Stimulated activated CD4-positive, alpha-beta T cell treated with anti-CD3 and anti-CD28 coated beads, Interleukin-1b, Interleukin-23, amount 100 ng/mL, for 4 hours (primary cell): ENCODE measurements at regions not wholly inside any gene's neighbourhood (a gene's known extent, or its start where the extent isn't known, plus 50 kb on each side); places are given as distances from the start of the nearest gene placed in this dataset.
"Not testable (repeated sequence)": the region's sequence is repeated elsewhere in the genome, so short reads cannot be mapped to it uniquely, and the experiment has no call there.

ENCODE experiments used
- DNase-seq, 2 donors: peaks; one replicate each; pipeline ENCODE4 v3.0.0-alpha.2; 2020; ENCODE audit warnings: low read depth in 2 of 2

DNA sequence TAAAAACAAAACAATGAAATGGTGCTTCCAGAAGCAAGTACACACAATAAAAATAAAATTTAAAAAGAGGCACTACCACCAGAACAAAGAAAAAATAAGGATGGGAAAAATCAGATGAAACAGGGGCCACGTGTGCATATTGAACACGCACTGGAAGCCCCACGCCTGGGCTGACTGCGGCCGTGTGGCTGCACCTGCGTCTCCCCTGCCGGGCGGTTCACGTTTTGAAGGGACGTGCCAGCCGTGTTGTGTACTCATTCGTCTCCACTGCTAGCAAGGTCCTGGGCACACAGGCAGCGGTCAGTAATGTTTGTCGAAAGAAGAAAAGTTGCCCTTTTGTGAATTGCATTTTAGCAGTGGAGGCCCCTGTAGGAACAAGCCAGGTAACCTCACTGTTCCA is 255.9 kb upstream of the RNF32 start:
- no peak for DNase-seq

DNA sequence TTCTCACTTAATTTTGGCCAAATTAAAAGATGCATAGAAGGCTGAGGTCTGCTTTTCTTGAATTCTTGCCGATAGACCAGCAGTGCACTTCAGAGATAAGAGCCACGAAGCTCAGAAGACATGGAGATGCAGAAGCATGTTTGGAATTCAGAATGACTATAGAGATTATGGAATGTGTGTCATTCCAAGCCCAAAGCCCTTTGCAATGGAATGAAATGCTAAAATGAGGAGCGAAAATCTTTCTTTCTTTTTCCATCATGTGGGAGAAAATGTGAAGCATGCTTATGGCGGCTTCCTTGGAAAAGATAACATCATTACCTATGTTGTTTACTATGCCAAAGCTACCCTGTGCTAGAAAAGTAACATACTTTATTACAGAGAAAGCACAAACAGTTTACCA is 257.0 kb upstream of the RNF32 start:
- DNase-seq, result no peak

DNA sequence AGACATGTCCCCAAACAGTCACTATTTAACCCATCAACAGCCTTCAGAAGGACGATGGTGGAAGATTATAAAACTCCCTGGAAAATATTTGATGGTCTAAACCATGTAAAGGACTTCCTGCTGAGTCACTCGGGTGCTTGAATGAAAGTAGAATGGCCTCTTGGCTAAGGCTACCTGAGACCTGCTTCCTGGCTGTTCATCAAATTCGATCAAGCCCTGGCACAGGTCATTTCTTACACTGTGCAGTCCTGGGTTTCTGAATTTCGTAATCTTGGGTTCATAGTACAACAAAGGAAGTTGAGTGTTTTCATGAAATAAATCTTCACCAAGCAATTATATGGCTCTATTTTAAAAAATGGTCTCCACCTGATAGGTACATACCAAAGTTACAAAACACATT is 260.3 kb upstream of the RNF32 start:
- DNase-seq, result no peak

DNA sequence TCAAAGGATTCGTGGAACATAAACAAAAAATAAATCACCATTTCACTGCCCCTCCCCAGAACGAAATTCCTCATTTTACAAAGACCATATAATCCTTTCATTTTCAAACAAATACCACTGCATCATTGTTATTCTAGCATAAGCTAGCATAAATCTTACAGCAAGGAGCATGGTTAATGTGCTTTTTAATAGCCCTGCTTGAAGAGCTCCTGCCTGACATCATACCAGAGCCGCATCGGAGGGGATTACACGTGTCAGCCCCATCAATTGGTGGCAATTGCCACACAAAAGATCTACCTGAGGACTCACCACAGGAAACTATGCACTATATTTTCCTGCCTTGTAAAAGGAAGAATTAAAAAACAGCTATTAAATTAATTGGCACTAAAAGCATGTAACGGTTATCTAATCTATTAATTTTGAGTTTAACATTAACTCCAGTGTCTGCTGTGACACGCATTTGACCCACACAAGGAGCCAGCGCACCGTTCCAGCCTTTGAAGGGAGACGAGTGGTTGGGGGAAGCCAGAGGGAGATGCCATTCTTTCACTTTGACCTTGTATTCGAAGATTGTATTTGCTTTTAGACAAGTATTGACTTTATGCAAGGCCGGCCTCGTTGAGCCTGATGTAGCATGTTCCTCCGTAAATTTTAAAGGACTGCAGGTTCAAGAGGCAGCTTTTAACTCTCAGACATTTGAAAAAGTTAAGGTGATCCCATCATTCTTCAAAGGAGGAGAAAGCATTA is 261.1 kb upstream of the RNF32 start:
- DNase-seq, result no peak

DNA sequence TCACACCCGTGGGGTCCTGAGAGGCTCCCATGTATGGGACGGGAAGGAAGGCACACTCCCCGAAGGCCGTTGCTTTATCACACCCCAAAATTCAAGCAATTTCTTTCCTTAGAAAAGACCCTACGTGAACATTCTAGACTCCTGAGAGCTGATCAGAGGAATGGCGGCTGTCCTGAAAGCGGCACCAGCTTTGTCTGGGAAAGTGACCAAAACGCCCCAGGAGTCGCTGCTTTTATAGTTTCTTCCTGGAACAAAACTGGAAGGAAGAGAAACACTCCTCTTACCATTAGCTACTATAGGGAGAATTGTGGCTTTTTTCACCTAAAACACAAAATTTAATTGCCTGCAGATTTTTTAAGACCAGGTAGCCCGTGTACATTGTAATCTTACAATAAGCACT is 261.8 kb upstream of the RNF32 start:
- DNase-seq, result no peak

DNA sequence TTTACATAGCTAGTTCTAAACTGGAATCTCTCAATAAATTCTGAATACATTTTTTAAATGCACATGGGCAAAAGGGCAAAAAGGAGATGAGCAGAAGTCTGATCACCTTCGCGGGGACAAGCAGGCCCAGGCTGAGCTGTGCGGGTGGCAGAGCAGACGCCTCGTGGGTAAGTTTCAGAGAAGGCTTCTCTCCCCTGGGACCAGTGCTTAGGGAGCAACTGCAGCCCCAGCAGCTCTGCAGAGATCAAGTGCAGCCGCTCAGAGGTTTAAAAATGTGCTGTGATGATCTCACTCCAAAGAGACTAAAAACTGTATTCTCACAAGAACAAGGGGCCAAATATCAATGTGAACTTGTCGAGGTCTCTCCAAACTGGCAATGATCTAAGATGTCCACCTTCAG is 264.3 kb upstream of the RNF32 start:
- DNase-seq, result no peak

DNA sequence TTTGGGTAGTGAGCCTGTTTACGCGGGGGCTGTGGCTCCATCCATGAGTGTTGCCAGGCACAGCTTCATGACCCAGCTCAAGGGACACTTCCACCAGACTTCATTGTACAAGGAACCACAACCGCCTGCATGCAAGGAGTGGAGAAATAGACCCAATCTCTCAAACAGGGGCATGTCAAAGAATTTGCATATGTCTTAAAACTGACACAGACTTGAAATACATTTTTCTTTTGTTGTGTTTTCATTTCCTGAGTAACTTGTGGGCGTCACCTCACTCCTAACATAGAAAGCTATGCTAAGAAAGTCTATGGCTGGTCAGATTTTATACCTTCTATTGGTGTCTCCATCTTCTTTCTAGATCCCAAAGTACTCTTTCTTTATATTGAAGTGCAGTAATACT is 266.2 kb upstream of the RNF32 start:
- no peak for DNase-seq

DNA sequence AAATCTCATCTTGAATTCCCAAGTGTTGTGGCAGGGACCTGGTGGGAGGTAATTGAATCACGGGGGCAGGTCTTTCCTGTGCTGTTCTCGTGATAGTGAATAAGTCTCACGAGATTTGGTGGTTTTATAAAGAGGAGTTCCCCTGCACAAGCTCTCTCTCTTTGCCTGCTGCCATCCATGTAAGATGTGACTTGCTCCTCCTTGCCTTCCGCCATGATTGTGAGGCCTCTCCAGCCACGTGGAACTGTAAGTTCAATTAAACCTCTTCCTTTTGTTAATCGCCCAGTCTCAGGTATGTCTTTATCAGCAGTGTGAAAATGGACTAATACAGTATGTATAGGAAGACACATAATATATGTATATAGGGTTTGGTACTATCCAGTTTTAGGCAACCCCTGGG is 270.6 kb upstream of the RNF32 start:
- DNase-seq, result not testable (repeated sequence)

DNA sequence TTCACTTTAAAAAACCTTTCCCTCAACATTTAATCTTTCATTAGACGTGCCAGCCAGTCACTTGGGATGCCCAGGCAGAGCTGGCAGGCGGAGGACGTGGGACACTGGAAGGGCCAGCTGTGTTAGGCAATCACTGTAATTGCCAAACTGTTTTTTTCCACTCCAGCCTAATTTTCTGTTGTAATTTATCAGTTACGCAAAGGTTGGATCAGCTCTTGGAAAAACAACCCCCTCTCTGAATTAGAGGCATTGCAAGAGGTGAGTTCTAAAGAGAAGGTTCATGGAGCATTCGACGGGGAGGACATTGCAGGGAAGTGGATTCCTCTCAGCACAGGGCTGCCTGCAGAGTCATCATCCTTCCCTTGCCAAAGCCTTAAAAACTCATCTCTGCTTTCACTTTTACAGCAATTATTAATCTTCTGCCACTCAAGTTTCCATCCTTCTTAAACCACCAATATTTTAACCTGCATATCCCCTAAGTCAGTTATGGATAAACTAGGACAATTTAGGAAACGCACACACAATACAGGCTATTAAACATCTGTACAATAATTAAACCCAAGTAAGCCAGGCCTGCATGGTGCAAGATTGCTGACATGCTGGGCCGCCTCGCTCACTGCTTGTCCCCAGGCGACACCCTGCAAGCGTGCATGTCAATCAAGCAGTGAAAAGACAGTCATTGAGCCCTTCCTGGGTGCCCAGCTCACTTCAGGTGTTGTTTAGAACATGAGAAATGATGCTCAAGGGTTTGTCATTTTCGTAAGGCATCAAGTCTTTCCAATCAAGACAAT is 272.3 kb upstream of the RNF32 start:
- DNase-seq, result no peak

DNA sequence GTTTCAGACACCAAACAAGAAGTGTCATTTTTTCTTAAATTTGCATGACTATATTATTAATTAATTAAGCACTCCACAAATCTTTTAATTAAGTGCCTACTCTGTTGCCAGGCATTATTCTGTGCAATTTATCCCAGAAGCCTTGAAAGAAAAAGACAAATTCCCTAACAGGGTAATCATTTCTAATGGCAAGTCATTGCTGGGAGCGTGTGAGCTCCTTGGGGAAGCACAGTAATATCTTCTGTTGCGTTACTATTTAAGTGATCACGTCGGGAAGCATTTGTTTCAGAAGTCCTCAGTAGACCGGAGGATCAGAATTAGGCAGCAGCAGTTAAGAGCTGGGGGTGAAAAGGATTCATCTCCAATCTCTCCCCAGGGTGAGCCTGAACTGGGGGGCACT is 276.8 kb upstream of the RNF32 start:
- no peak for DNase-seq

DNA sequence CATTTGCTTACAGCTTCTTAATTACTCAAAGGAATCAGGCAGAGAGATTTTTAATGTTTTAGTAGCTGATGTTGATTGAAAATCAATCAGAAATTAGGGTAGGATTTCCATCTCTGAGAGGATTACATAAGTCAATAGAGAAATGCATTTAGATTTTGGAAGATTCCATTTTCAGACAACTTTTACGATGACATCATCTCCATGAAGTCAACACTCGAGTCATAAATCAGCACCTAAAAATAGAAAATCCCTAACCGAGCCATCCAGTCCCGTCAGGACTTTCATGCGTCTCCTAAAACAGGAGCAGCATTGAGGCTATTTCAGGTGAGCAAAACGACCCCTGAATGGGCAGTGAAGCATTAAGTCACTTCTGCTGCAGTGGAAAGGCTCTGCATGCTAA is 279.7 kb upstream of the RNF32 start:
- no peak for DNase-seq

DNA sequence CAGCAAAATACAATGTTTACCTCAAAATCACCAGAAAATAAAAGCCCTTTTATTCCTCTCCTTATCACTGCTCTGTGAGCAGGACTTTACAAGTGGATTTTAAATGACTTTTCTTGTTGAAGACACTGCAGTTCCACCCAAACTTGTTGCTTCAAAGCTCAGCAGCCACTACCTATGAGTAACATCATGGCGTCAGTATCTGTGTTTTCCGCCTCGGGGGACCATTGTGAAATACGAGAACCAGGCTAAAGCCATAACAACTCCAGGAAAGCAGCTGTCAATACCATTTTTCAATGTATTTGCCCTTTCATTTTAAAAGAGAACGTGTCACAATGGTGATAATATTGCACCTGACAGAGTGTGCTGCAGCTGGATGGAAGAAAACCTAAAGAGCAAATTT is 284.0 kb upstream of the RNF32 start:
- no peak for DNase-seq

DNA sequence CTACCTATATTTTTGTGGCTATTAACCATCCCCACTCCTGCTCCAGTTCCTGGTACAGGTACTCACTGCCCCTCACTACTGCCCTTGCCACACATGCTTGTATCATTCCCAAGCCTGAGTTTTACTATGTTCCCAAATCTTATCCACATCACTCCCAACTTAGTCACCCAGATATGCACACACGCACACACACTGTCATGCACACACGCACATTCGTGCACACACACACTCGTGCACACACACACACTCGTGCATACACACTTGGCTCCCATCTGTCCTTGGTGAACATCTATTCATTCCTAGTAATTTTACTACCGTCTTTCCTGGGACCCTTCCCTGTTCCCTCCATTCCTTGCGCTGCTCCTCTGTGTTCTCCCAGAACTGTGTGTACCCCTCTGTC is 287.2 kb upstream of the RNF32 start:
- DNase-seq, result no peak

DNA sequence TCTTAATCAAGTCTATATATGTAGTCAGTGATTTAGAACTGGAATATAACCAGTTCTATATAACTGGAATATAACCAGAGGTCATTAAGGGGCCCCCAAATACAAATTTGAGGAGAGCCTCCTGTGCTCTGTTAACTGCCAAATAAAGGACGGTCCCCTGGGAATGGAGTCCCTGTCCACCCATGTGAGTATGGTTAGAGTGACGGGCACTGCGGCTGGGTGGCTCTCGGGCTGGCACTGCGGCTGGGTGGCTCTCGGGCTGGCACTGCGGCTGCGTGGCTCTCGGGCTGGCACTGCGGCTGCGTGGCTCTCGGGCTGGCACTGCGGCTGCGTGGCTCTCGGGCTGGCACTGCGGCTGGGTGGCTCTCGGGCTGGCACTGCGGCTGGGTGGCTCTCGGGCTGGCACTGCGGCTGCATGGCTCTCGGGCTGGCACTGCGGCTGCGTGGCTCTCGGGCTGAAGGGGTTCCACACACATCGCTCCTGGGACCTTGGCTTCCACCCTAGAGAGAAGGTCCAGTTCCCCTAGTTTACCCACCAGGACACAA is 292.8 kb upstream of the RNF32 start:
- not testable (repeated sequence) for DNase-seq

DNA sequence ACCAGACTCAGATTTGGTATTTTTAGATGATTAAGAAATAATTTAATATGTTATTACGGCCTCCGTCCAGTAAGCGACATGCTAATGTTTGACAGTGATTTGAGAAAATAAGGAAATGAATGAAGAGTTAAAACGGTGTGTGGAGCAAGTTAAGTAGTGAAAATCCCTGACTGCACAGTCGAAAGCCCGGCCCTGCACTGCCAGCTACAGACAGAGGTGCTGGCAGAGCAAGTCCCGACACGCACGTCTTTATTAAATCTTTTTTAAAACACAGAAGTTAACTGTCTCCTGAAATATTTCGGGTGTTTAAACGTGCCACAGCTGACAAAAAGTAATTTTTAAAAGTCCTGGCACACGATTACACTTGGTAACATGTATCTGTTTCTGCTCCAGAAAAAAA is 293.4 kb upstream of the RNF32 start:
- no peak for DNase-seq

DNA sequence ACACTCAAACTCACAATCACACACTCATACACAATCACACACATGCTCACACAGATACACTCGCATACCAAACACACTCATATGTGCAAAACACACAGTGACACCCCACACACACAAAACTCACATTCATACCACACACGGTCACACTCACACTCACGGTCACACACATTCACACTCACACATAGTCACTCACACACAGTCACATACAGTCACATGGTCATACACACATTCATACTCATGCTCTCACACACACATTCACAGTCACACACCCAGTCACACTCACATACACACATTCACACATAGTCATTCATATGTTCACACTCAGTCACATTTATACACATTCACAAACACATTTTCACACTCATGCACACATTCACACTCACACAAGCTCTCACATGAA is 296.0 kb upstream of the RNF32 start:
- no peak for DNase-seq

DNA sequence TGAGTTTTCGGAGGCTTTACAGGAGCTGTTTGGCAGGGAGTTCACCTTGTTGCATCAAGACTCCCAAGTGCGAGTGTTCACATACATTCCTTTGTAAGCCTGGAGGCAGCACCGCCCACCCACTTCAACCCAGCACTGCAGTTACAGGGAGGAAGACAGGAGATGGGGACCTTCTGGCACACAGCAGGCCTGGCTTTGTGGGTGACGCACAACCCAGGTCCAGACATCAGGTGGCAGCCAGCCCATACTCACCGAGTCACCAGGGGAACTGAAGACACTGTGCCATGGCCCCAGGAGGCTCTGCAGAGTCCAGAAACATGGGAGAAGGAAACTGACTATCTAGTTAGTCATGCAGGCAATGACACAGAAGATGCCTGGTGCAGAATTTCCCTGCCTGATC is 305.9 kb upstream of the RNF32 start:
- DNase-seq, result no peak

DNA sequence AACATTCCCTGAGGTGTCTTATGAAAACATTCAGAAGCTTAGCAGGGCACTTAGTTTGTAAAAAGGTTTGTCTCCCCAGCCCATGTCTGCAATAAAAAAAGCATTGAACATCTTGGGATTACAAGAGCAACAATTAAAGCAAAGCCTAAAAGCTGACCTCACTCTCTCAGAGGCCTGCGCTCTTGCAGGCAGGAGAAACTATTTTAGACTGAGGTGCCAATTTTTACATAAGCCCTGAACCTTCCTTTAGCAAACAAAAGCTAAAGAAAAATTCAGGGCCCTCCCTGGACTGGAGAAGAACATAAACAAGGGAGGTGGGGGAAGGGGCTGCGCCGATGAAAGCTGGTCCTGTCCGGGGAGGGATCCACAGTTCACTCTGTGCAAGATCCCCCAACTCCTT is 312.7 kb upstream of the RNF32 start:
- no peak for DNase-seq

DNA sequence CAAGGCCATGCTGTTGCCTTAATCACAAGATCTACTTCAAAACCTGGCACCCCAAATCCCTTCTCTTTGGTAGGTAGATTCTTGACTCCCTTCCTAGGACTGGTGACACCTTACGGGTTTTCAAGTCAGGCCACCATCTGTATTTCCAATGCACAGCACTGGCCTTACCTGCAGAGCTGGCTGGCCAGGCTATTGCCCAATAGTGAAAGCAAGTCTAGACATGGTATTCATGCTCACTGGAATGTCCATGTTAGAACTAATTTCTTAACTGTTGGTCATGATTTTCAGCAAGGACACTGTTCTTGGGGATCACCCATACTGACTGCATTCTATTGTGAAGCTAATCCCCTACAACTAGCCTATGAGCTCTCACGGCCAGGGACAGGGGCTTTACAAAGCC is 313.1 kb upstream of the RNF32 start:
- DNase-seq, result no peak

DNA sequence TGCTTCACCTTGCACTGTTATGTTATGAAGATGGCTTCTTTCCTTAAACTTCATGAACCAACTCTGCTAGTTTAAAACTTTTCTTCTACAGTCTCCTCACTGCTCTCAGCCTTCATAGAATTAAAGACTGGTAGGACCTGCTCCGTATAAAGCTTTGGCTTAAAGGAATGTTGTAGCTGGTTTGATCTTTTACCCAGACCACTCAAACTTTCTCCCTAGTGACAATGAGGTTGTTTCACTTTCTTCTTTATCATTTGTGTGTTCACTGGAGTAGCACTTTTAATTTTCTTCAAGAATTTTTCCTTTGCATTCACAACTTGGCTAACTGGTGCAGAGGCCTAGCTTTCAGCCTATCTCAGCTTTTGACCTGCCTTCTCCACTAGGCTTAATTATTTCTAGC is 316.4 kb upstream of the RNF32 start:
- no peak for DNase-seq

DNA sequence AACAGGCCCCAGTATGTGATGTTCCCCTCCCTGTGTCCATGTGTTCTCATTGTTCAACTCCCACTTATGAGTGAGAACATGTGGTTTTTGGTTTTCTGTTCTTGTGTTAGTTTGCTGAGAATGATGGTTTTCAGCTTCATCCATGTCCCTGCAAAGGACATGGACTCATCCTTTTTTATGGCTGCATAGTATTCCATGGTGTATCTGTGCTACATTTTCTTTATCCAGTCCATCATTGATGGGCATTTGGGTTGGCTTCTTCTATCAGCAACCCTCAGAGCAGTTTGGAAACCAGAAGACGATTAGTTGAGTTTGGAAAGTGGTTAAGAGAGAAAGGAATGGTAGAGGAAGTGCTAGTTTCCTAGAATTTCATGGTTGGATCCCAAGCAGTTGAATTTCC is 319.1 kb upstream of the RNF32 start:
- DNase-seq, result not testable (repeated sequence)

DNA sequence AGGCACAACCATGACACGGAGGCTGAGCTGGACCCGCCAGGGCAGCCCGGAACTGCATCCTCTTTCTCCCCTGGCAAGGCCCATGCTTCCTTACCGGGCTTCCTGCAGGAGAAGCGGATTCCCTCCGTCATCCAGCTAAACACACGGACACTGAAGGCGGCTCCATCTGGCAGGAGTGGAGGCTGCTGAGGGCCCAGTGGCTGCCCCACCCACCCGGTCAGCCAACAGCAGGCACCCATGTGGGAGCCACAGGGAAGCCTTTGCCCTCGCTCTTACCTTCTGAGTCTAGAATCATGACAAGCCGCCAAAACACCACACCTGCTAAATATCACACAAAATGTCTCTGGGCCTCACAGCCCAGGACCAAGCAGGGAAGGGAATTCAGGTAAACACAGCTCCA is 321.6 kb upstream of the RNF32 start:
- no peak for DNase-seq

DNA sequence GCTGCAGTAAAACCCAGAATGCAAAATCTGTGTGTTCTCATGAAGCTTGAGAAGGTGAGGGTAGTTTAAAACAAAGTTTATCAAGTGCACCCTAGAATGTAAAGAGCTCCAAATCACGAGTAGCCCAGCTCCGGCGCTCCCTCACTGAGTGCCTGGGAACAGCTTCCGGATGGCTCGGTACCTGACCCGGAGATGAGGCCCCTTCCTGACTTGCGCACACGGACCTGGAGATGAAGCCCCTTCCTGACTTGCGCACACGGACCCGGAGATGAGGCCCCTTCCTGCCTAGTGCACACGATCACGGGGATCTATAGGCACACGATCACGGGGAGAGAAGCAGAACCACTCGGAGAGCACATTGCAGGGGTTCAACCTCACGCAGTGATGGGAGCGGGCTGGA is 322.1 kb upstream of the RNF32 start:
- DNase-seq, result no peak
